Endothelial cell of umbilical vein (primary cell): ENCODE measurements at regions not wholly inside any gene's neighbourhood (a gene's known extent, or its start where the extent isn't known, plus 50 kb on each side); places are given as distances from the start of the nearest gene placed in this dataset.

Experiments used
- BruUV-seq: library from RNA; stranded (reverse); fragments of 400-500 nt; replicated peaks from 2 replicates; lab custom pipeline; 2021; lab: Mats Ljungman, UMichigan
- CTCF ChIA-PET: fragments of 300-600, 350-600 bp; sonication (Branson Sonifier 250); formaldehyde crosslinking; loops from one replicate; lab custom pipeline; 2021; ENCODE audit warnings: antibody characterized with exemption, inconsistent platforms; lab: Charles Lee
- POLR2A ChIA-PET: fragments of 300-600, 350-600 bp; sonication (Branson Sonifier 250); formaldehyde crosslinking; loops from one replicate; lab custom pipeline; 2021; ENCODE audit warnings: antibody characterized with exemption, inconsistent platforms; lab: Charles Lee
- DNase-seq: peaks from one replicate; pipeline ENCODE4 v3.0.0-alpha.2; 2011; ENCODE audit warnings: low read depth, low spot score
- FAIRE-seq: peaks from 2 replicates; lab custom pipeline; 2011; peaks lifted over from hg19 to GRCh38; lab: Jason Lieb, UNC
- H2AFZ ChIP-seq: 2 replicates; pipeline ENCODE4 v1.6.0; 2012; ENCODE audit warnings: low read depth, low read length, control low read depth, inconsistent platforms
- H3K27ac ChIP-seq: 2 replicates; pipeline ENCODE4 v1.5.1; 2011; ENCODE audit warnings: low read depth, mild to moderate bottlenecking, control low read depth, low read length, moderate library complexity; ENCODE audit not compliant: insufficient read depth
- H3K27me3 ChIP-seq, 2 experiments: 2 replicates each; pipeline versions ENCODE4 v1.6.0 to v1.6.1; 2011; ENCODE audit warnings: low read length in 2 of 2, mixed read lengths in 1 of 2; ENCODE audit not compliant: control insufficient read depth in 2 of 2, insufficient read depth in 2 of 2
- H3K36me3 ChIP-seq, 2 experiments: 2 replicates in 1 of 2; 3 replicates in 1 of 2; pipeline ENCODE4 v1.5.1; 2011; ENCODE audit warnings: low read length in 2 of 2, mild to moderate bottlenecking in 1 of 2, moderate library complexity in 1 of 2; ENCODE audit not compliant: control insufficient read depth in 2 of 2, insufficient read depth in 2 of 2; ENCODE audit errors: extremely low read depth in 1 of 2
- H3K4me1 ChIP-seq: 3 replicates; pipeline ENCODE4 v1.5.1; 2011; ENCODE audit warnings: mild to moderate bottlenecking, low read length; ENCODE audit not compliant: control insufficient read depth, insufficient read depth; ENCODE audit errors: extremely low read depth
- H3K4me2 ChIP-seq: 2 replicates; pipeline ENCODE4 v1.6.1; 2011; ENCODE audit warnings: low read length, control low read depth, mixed read lengths; ENCODE audit not compliant: insufficient read depth
- H3K4me3 ChIP-seq, 3 experiments: fragments of 200-600 bp in 1 of 3; sonication (generic), shearing (Covaris generic) in 1 of 3; replicated peaks in 1 of 3; 2 replicates each; pipeline ENCODE4 v1.5.1; 2011 to 2016; ENCODE audit warnings: control low read depth in 3 of 3, low read length in 3 of 3, mild to moderate bottlenecking in 2 of 3, inconsistent platforms in 1 of 3, low read depth in 1 of 3, moderate library complexity in 1 of 3; ENCODE audit not compliant: insufficient read depth in 1 of 3
- H3K79me2 ChIP-seq: 2 replicates; pipeline ENCODE4 v1.6.0; 2012; ENCODE audit warnings: low read length, inconsistent platforms; ENCODE audit not compliant: control insufficient read depth, insufficient read depth
- H3K9ac ChIP-seq: replicated peaks from 2 replicates; pipeline ENCODE3; 2011; ENCODE audit warnings: low read length, control low read depth; ENCODE audit not compliant: insufficient read depth; ENCODE audit errors: extremely low read depth
- H3K9me1 ChIP-seq: replicated peaks from 3 replicates; pipeline ENCODE4 v1.6.0; 2011; ENCODE audit warnings: mild to moderate bottlenecking, low read length; ENCODE audit not compliant: control insufficient read depth, insufficient read depth; ENCODE audit errors: extremely low read depth
- H3K9me3 ChIP-seq: replicated peaks from 2 replicates; pipeline ENCODE4 v1.5.1; 2012; ENCODE audit warnings: low read length, inconsistent platforms; ENCODE audit not compliant: control insufficient read depth, insufficient read depth
- H4K20me1 ChIP-seq: replicated peaks from 2 replicates; pipeline ENCODE3; 2011; ENCODE audit warnings: mild to moderate bottlenecking, low read length; ENCODE audit not compliant: control insufficient read depth, insufficient read depth; ENCODE audit errors: extremely low read depth
- CTCF ChIP-seq, 2 donors: IDR thresholded peaks; 1 replicate in 1 of 2; 2 replicates in 1 of 2; pipeline ENCODE4 v1.5.1; 2011; ENCODE audit warnings: low read length in 2 of 2, mild to moderate bottlenecking in 2 of 2, moderate library complexity in 2 of 2, control low read depth in 1 of 2, inconsistent platforms in 1 of 2, low read depth in 1 of 2; ENCODE audit not compliant: insufficient read depth in 1 of 2; ENCODE audit errors: extremely low read depth in 1 of 2
- EZH2 ChIP-seq: IDR thresholded peaks from 2 replicates; pipeline ENCODE4 v1.6.1; 2012; ENCODE audit warnings: borderline replicate concordance, low read depth, mild to moderate bottlenecking, moderate library complexity, low read length, inconsistent platforms; ENCODE audit not compliant: severe bottlenecking
- FOS ChIP-seq: IDR thresholded peaks from 2 replicates; pipeline ENCODE4 v1.6.1; 2011; ENCODE audit warnings: mild to moderate bottlenecking, low read length, moderate library complexity, borderline replicate concordance; ENCODE audit not compliant: insufficient read depth
- GATA2 ChIP-seq: IDR thresholded peaks from 2 replicates; pipeline ENCODE4 v1.7.0; 2011; ENCODE audit warnings: low read depth, mild to moderate bottlenecking, moderate library complexity, mixed read lengths, low read length; ENCODE audit not compliant: insufficient read length, insufficient read depth
- JUN ChIP-seq: IDR thresholded peaks from 2 replicates; pipeline ENCODE4 v1.6.1; 2011; ENCODE audit warnings: borderline replicate concordance, low read depth; ENCODE audit not compliant: insufficient read length, insufficient read depth
- MAX ChIP-seq: IDR thresholded peaks from 2 replicates; pipeline ENCODE4 v1.6.1; 2011; ENCODE audit not compliant: insufficient read depth, insufficient read length
- MYC ChIP-seq: IDR thresholded peaks from one replicate; pipeline ENCODE4 v1.6.1; 2011; ENCODE audit warnings: mild to moderate bottlenecking, low read depth, low read length
- POLR2A ChIP-seq: IDR thresholded peaks from 2 replicates; pipeline ENCODE4 v1.6.1; 2012; ENCODE audit warnings: low read depth, mild to moderate bottlenecking, control low read depth, low read length
- POLR2AphosphoS5 ChIP-seq: IDR thresholded peaks from 2 replicates; pipeline ENCODE4 v1.6.1; 2012; ENCODE audit warnings: low read depth, mild to moderate bottlenecking, control low read depth, low read length, moderate library complexity; ENCODE audit not compliant: insufficient read depth
- dilution Hi-C: fragments of 300-500 bp; cut with MboI; formaldehyde crosslinking; loops from one replicate; pipeline ENCODE4 v1.15.0; 2019; ENCODE audit warnings: low sequenced_read_pairs; ENCODE audit not compliant: extremely low pct_ligation_motif_present
- intact Hi-C: fragments of 100-400 bp; cut with micrococcal nuclease; formaldehyde crosslinking; loops from one replicate; pipeline ENCODE4 v1.10.0; 2022

GRCh38 chr10:21290499-21291160 is 234.9 kb downstream of the SKIDA1 start:
- Histone ChIP-seq H3K9me3 (no peaks in the 10 kb centered on the region), H3K27me3 (no peaks in the 10 kb centered on the region), H3K4me2 (no peak overlapping the region), H3K27ac (no peak overlapping the region), H4K20me1 (no peaks in the 10 kb centered on the region), H3K9me1 (no peaks in the 10 kb centered on the region), H2AFZ (no peak overlapping the region), H3K4me3 (no peak overlapping the region), H3K9ac (no peak overlapping the region), H3K4me1 (peaks cover 22% of the 10 kb centered on the region), H3K36me3 (no peaks in the 10 kb centered on the region), H3K79me2 (no peaks in the 10 kb centered on the region)
- FAIRE-seq (no peak), DNase-seq (no peak)
- intact Hi-C loops (loop anchor here (5.0 kb wide), 2 partner anchors 207 to 237 kb away; partner anchors contain the start of gene SKIDA1), dilution Hi-C loops (no loop called here)
- no peak for TF ChIP-seq MAX
- no peak for TF ChIP-seq GATA2
- TF ChIP-seq POLR2A, result no peak
- TF ChIP-seq CTCF (IDR thresholded peaks at IDR 0.05; ENCODE audit: extremely low read depth in 1 of 2, insufficient read depth in 1 of 2, low read depth in 1 of 2, low read length in 2 of 2), result no peak
- no peak for TF ChIP-seq JUN
- no peak for TF ChIP-seq EZH2
- TF ChIP-seq FOS, result no peak
- no peak for TF ChIP-seq POLR2AphosphoS5
- no peak for TF ChIP-seq MYC
- CTCF ChIA-PET, result no interaction called here
- BruUV-seq, result no TSS peak
- POLR2A ChIA-PET, result no interaction called here
